22Rv1 (cell line): ENCODE measurements at regions not wholly inside any gene's neighbourhood (a gene's known extent, or its start where the extent isn't known, plus 50 kb on each side); places are given as distances from the start of the nearest gene placed in this dataset.

Experiments used
- H3K27ac ChIP-seq: fragments of 450-650 bp; 2 replicates; pipeline ENCODE4 v1.5.1; 2017
- CTCF ChIP-seq: fragments of 450-650 bp; IDR thresholded peaks from 2 replicates; pipeline ENCODE4 v1.5.1; 2017; ENCODE audit warnings: mild to moderate bottlenecking
- ZFX ChIP-seq: fragments of 450-650 bp; IDR thresholded peaks from 2 replicates; pipeline ENCODE4 v1.6.1; 2017; ENCODE audit warnings: antibody characterized with exemption, borderline replicate concordance

GRCh38 chr7:69349291-69349690 lies 249.0 kb upstream of the AUTS2 start:
- H3K27ac ChIP-seq: no peak overlapping the region
- TF ChIP-seq ZFX (no peak), CTCF (no peak)

- H3K27ac ChIP-seq: no peak overlapping the region
- TF ChIP-seq ZFX (no peak), CTCF (no peak)
Observed at GRCh38 chr7:69358163-69358821, 240.0 kb upstream of the AUTS2 start.

GRCh38 chr7:69359003-69359700 lies 239.1 kb upstream of the AUTS2 start:
- TF ChIP-seq CTCF (no peak), ZFX (no peak)
- no peak overlapping the region for H3K27ac ChIP-seq

GRCh38 chr7:69360913-69361312 lies 237.4 kb upstream of the AUTS2 start:
- TF ChIP-seq ZFX (no peak), CTCF (no peak)
- H3K27ac ChIP-seq: no peak overlapping the region

GRCh38 chr7:69363136-69363535 lies 235.1 kb upstream of the AUTS2 start:
- H3K27ac ChIP-seq: no peak overlapping the region
- TF ChIP-seq CTCF: no peak
- no peak for TF ChIP-seq ZFX

GRCh38 chr7:69364813-69365643 lies 233.2 kb upstream of the AUTS2 start:
- TF ChIP-seq ZFX (no peak), CTCF (no peak)

GRCh38 chr7:69365651-69366192 lies 232.6 kb upstream of the AUTS2 start:
- H3K27ac ChIP-seq: no peak overlapping the region
- TF ChIP-seq CTCF (no peak), ZFX (no peak)

More at GRCh38 chr7:69364813-69365643, 233.2 kb upstream of the AUTS2 start:
- H3K27ac ChIP-seq: no peak overlapping the region
